Right atrium auricular region (tissue), 2 donors: ENCODE measurements at regions not wholly inside any gene's neighbourhood (a gene's known extent, or its start where the extent isn't known, plus 50 kb on each side); places are given as distances from the start of the nearest gene placed in this dataset.

Experiments
- DNase-seq: peaks from one replicate; pipeline ENCODE4 v3.0.0-alpha.2; 2019; ENCODE audit warnings: low spot score
- H3K27ac ChIP-seq, 2 donors: fragments of 200-600 bp; sonication (generic); 1 replicate in 1 of 2; 2 replicates in 1 of 2; pipeline ENCODE4 v1.5.1; 2016 to 2019
- H3K27me3 ChIP-seq, 2 donors: fragments of 200-600 bp; sonication (generic); one replicate each; pipeline versions ENCODE4 v1.5.1 to v1.6.0; 2017 to 2019
- H3K36me3 ChIP-seq: fragments of 200-600 bp; sonication (generic); one replicate; pipeline ENCODE4 v1.5.1; 2016
- H3K4me1 ChIP-seq, 2 donors: fragments of 200-600 bp; sonication (generic); one replicate each; pipeline versions ENCODE4 v1.5.1 to v1.6.0; 2017 to 2019
- H3K4me3 ChIP-seq, 2 donors: fragments of 200-600 bp; sonication (generic); 1 replicate in 1 of 2; 2 replicates in 1 of 2; pipeline ENCODE4 v1.5.1; 2017 to 2019; ENCODE audit warnings: mild to moderate bottlenecking in 1 of 2, moderate library complexity in 1 of 2
- H3K9me3 ChIP-seq, 2 donors: fragments of 200-600 bp; sonication (generic); one replicate each; pipeline ENCODE4 v1.5.1; 2019
- CTCF ChIP-seq, 2 donors: fragments of 200-600 bp; sonication (generic); IDR thresholded peaks; one replicate each; pipeline ENCODE4 v1.5.1; 2019; ENCODE audit warnings: antibody characterized with exemption in 2 of 2

DNA sequence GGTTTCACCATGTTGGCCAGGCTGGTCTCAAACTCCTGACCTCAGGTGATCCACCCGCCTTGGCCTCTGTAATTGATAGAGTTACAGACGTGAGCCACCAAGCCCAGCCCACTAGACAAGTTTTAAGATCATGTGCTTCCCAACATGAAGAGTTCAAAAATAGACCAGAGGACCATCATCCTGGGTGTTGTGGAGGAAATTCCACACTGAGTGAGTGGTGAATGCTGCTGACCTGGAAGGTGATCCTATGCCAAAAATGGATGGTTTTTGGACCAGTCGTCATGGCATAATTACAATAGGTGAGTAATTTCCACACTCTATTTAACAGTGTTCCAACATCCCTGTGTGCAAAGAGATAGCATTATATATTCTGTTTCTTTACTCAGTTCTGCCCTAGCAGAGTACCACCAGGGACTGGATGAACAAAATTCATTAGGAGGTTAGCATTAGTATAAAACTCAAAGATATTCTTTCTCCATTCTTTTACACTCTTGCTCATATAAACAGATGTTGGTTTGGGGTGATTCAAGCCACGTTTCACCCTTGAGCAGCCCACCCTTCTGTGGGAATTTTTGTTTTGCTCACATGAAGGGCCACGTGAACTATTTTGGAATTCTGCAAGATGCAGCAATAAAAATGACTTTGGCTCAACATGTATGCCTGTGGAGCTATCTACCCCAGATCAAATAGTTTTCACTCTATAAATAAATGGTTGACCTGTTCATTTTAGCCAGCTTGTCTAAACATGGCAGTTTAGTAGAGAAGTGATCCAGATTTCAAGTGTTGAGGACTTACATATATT lies 206.2 kb upstream of the TCF21 start:
- TF ChIP-seq CTCF (IDR thresholded peaks at IDR 0.05): no peak

DNA sequence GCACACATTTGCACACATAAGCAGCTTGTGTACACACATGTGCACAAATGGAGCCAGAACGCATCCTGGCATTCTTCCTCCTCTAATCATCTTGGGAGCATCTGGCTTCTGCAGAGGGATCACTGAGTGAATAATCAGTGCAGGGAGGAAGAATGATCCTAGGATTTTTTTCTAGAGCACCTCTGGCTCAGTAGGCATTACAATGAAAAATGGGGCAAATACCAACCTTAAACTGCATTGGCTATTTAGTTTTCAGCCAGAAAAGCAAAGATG lies 205.7 kb upstream of the TCF21 start:
- Histone ChIP-seq H3K4me1 (no peaks in the 10 kb centered on the region), H3K36me3 (no peaks in the 10 kb centered on the region), H3K9me3 (no peaks in the 10 kb centered on the region), H3K27ac (no peak overlapping the region), H3K4me3 (no peak overlapping the region), H3K27me3 (no peaks in the 10 kb centered on the region)
- no peak for DNase-seq
- no peak for TF ChIP-seq CTCF (IDR thresholded peaks at IDR 0.05)

More for the DNA sequence above, 206.2 kb upstream of the TCF21 start:
- no peak for DNase-seq
- H3K36me3 ChIP-seq: no peaks in the 10 kb centered on the region
- no peaks in the 10 kb centered on the region for H3K4me1 ChIP-seq
- no peak overlapping the region for H3K4me3 ChIP-seq
- H3K9me3 ChIP-seq: no peaks in the 10 kb centered on the region
- no peak overlapping the region for H3K27ac ChIP-seq
- H3K27me3 ChIP-seq: no peaks in the 10 kb centered on the region

DNA sequence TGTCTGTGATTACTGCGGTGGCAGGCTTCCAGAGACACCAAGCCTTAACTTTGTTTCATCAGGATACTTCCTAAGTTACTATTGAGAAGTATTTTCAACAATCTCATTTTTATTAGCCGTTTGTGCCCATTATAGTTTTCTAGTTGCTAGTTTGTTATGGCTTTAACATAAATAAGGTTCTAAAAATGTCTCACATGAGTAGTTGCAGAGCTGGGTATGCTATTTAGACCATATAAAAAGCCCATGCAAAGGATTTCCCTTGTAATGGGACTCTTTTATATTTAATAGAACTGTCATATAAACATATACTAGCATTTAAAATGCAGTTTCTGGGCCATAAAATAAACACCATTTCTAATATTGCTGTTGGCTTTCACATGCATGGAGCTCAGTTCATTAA lies 205.3 kb upstream of the TCF21 start:
- no peak overlapping the region for H3K27ac ChIP-seq
- no peak for TF ChIP-seq CTCF (IDR thresholded peaks at IDR 0.05)
- no peaks in the 10 kb centered on the region for H3K27me3 ChIP-seq
- H3K4me1 ChIP-seq: no peaks in the 10 kb centered on the region
- H3K4me3 ChIP-seq: no peak overlapping the region
- DNase-seq: no peak
- no peaks in the 10 kb centered on the region for H3K36me3 ChIP-seq
- no peaks in the 10 kb centered on the region for H3K9me3 ChIP-seq

DNA sequence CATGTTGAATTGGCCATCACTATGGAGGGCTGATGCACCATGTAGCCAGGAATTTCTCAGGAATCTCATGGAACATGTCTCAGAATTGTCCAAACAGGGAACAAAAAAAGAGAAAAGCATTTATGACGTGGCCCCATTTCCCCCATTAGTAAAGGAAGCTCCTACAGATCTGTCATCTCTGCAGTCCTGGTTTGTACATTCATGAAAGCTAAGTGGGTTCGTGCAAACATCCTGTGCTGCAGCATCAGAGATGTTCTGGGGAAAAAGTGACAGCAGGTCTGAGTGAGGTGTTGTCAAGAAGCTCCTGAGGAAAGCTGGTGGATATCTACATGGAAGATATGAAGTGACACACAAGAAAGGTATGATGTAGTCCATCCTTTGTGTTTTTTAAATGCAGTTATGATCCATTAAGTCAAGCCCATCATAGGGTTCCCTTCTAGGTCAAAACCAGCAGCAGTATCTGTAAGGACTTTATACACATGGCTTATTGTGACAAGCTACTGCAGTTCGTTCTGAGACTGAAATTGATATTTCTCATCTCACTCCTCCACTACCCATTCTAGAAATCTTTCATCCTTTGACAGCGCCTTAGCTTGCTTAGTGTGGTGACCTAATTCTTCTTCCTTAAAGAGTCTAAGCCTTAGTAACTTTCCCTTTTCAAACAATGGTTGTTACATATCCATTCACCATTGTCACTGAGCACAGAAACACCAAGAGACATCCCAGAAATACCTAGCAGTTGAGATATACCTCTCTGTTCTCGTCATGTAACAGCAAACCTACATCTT lies 200.0 kb upstream of the TCF21 start:
- Histone ChIP-seq H3K36me3 (no peaks in the 10 kb centered on the region), H3K27me3 (no peaks in the 10 kb centered on the region), H3K4me1 (no peaks in the 10 kb centered on the region), H3K27ac (no peak overlapping the region), H3K4me3 (no peak overlapping the region), H3K9me3 (no peaks in the 10 kb centered on the region)
- TF ChIP-seq CTCF (IDR thresholded peaks at IDR 0.05): no peak
- DNase-seq: no peak

DNA sequence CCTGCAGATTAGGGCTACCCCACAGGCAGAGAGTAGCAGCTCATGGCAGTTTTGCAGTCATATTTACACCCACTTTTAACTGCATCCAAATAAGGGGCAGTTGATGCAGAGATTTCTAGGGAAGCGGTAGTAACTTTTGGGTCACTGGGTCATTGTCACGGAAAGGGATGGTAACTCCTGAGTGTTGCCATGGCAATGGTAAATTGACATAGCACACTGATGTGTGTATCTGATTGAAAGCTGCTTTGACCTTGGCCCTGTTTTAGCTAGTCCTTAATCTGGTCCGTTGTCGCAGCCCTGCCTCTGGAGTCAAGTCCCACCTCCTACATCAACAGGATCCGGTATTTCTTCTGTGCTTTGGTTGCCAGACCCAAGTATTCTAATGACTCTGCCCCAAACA lies 199.1 kb upstream of the TCF21 start:
- Histone ChIP-seq H3K27ac (no peak overlapping the region), H3K4me3 (no peak overlapping the region), H3K27me3 (no peaks in the 10 kb centered on the region), H3K4me1 (no peaks in the 10 kb centered on the region), H3K36me3 (no peaks in the 10 kb centered on the region), H3K9me3 (no peaks in the 10 kb centered on the region)
- no peak for DNase-seq
- TF ChIP-seq CTCF (IDR thresholded peaks at IDR 0.05): no peak
